Trophoblast cell (in vitro differentiated cells and primary cell): ENCODE measurements at regions not wholly inside any gene's neighbourhood (a gene's known extent, or its start where the extent isn't known, plus 50 kb on each side); places are given as distances from the start of the nearest gene placed in this dataset.

Experiments
- DNase-seq, 2 donors: peaks; one replicate each; pipeline ENCODE4 v3.0.0-alpha.2; 2016
- H2AFZ ChIP-seq: 2 replicates; pipeline ENCODE4 v1.6.1; 2013; ENCODE audit warnings: low read length, moderate library complexity, mild to moderate bottlenecking; ENCODE audit not compliant: insufficient read depth, poor library complexity
- H2AK5ac ChIP-seq: 2 replicates; pipeline ENCODE4 v1.6.1; 2013; ENCODE audit warnings: mild to moderate bottlenecking, low read length
- H2BK120ac ChIP-seq: 2 replicates; pipeline ENCODE4 v1.6.1; 2013; ENCODE audit warnings: low read length, mild to moderate bottlenecking, moderate library complexity; ENCODE audit not compliant: insufficient read depth, poor library complexity
- H2BK12ac ChIP-seq: 2 replicates; pipeline ENCODE4 v1.6.1; 2013; ENCODE audit warnings: mild to moderate bottlenecking, low read length, moderate library complexity
- H2BK5ac ChIP-seq: 2 replicates; pipeline ENCODE4 v1.6.1; 2013; ENCODE audit warnings: low read length, low read depth, moderate library complexity, mild to moderate bottlenecking; ENCODE audit not compliant: poor library complexity
- H3K14ac ChIP-seq: 2 replicates; pipeline ENCODE4 v1.6.1; 2013; ENCODE audit warnings: mild to moderate bottlenecking, low read length
- H3K18ac ChIP-seq: 2 replicates; pipeline ENCODE4 v1.6.1; 2013; ENCODE audit warnings: mild to moderate bottlenecking, low read length
- H3K23ac ChIP-seq: 2 replicates; pipeline ENCODE4 v1.6.1; 2013; ENCODE audit warnings: low read length
- H3K27ac ChIP-seq: 2 replicates; pipeline ENCODE4 v1.5.1; 2013; ENCODE audit warnings: low read depth, mild to moderate bottlenecking, inconsistent platforms, low read length, moderate library complexity
- H3K27me3 ChIP-seq: 2 replicates; pipeline ENCODE4 v1.6.1; 2013; ENCODE audit warnings: inconsistent platforms, mild to moderate bottlenecking, low read length, moderate library complexity; ENCODE audit not compliant: insufficient read depth
- H3K36me3 ChIP-seq, 2 experiments: 1 replicate in 1 of 2; 2 replicates in 1 of 2; pipeline ENCODE4 v1.6.1; 2013; ENCODE audit warnings: low read length in 2 of 2, mild to moderate bottlenecking in 2 of 2, moderate library complexity in 1 of 2; ENCODE audit not compliant: insufficient read depth in 2 of 2, control insufficient read depth in 1 of 2
- H3K4ac ChIP-seq: 2 replicates; pipeline ENCODE4 v1.6.1; 2013; ENCODE audit warnings: low read depth, mild to moderate bottlenecking, low read length, moderate library complexity
- H3K4me1 ChIP-seq, 2 experiments: 1 replicate in 1 of 2; 2 replicates in 1 of 2; pipeline ENCODE4 v1.6.1; 2013; ENCODE audit warnings: low read length in 2 of 2, mild to moderate bottlenecking in 2 of 2, moderate library complexity in 1 of 2; ENCODE audit not compliant: insufficient read depth in 2 of 2, control insufficient read depth in 1 of 2
- H3K4me2 ChIP-seq: 2 replicates; pipeline ENCODE4 v1.6.1; 2013; ENCODE audit warnings: inconsistent platforms, mild to moderate bottlenecking, low read length, moderate library complexity
- H3K4me3 ChIP-seq: 2 replicates; pipeline ENCODE4 v1.5.1; 2013; ENCODE audit warnings: mild to moderate bottlenecking, low read depth, low read length, inconsistent platforms
- H3K79me1 ChIP-seq: one replicate; pipeline ENCODE4 v1.6.1; 2013; ENCODE audit warnings: low read length
- H3K79me2 ChIP-seq: 2 replicates; pipeline ENCODE4 v1.6.1; 2013; ENCODE audit warnings: low read length, mild to moderate bottlenecking; ENCODE audit not compliant: control insufficient read depth, insufficient read depth, poor library complexity
- H3K9ac ChIP-seq: 2 replicates; pipeline ENCODE4 v1.6.1; 2013; ENCODE audit warnings: mild to moderate bottlenecking, low read length
- H3K9me3 ChIP-seq: 2 replicates; pipeline ENCODE4 v1.6.1; 2013; ENCODE audit warnings: low read depth, mild to moderate bottlenecking, control low read depth, inconsistent platforms, low read length; ENCODE audit not compliant: insufficient read depth
- H4K12ac ChIP-seq: 2 replicates; pipeline ENCODE4 v1.6.1; 2013; ENCODE audit warnings: low read depth, mild to moderate bottlenecking, low read length, moderate library complexity
- H4K8ac ChIP-seq: 2 replicates; pipeline ENCODE4 v1.6.1; 2013; ENCODE audit warnings: low read depth, mild to moderate bottlenecking, low read length, moderate library complexity
- H4K91ac ChIP-seq: one replicate; pipeline ENCODE4 v1.6.1; 2013; ENCODE audit warnings: low read depth, mild to moderate bottlenecking, low read length, moderate library complexity
- WGBS: extraction: QIAGEN DNeasy Blood & Tissue Kit; methylation state at CpG from one replicate; pipeline ENCODE4 v1.1.7; 2013; ENCODE audit warnings: missing lambda C conversion rate; ENCODE audit not compliant: insufficient read length, insufficient coverage; ENCODE audit errors: extremely low coverage; 5-methylcytosine and 5-hydroxymethylcytosine counted together

GRCh38 chr11:39462506-39462905, 1996.9 kb downstream of the LRRC4C start:
- Histone ChIP-seq H3K4me3 (no peak overlapping the region), H4K8ac (no peak overlapping the region), H3K79me2 (no peaks in the 10 kb centered on the region), H3K18ac (no peak overlapping the region), H4K91ac (no peak overlapping the region), H3K4ac (no peak overlapping the region), H3K4me1 (no peaks in the 10 kb centered on the region), H2AK5ac (no peak overlapping the region), H2BK12ac (no peak overlapping the region), H3K36me3 (no peaks in the 10 kb centered on the region), H2AFZ (no peak overlapping the region), H3K27me3 (no peaks in the 10 kb centered on the region), H2BK5ac (no peak overlapping the region), H3K27ac (no peak overlapping the region), H3K9me3 (no peaks in the 10 kb centered on the region), H3K4me2 (no peak overlapping the region), H3K14ac (no peak overlapping the region), H3K79me1 (no peaks in the 10 kb centered on the region), H4K12ac (no peak overlapping the region), H3K9ac (no peak overlapping the region), H3K23ac (no peak overlapping the region), H2BK120ac (no peak overlapping the region)
- DNase-seq = no peak
- no CpG with 5 or more reads among the region's 1 CpG for WGBS

GRCh38 chr11:39461066-39461465, 1998.4 kb downstream of the LRRC4C start:
- no peak overlapping the region for H3K18ac ChIP-seq
- H3K79me1 ChIP-seq = no peaks in the 10 kb centered on the region
- no peaks in the 10 kb centered on the region for H3K36me3 ChIP-seq
- H3K79me2 ChIP-seq = no peaks in the 10 kb centered on the region
- H3K9me3 ChIP-seq = no peaks in the 10 kb centered on the region
- H2BK120ac ChIP-seq = no peak overlapping the region
- DNase-seq = no peak
- no peak overlapping the region for H2BK12ac ChIP-seq
- no peaks in the 10 kb centered on the region for H3K4me1 ChIP-seq
- no peak overlapping the region for H3K9ac ChIP-seq
- WGBS = no CpG with 5 or more reads among the region's 1 CpG
- H3K4me2 ChIP-seq = no peak overlapping the region
- H2AK5ac ChIP-seq = no peak overlapping the region
- no peaks in the 10 kb centered on the region for H3K27me3 ChIP-seq
- no peak overlapping the region for H4K91ac ChIP-seq
- H3K23ac ChIP-seq = no peak overlapping the region
- no peak overlapping the region for H2AFZ ChIP-seq
- H4K12ac ChIP-seq = no peak overlapping the region
- H3K4ac ChIP-seq = no peak overlapping the region
- no peak overlapping the region for H3K4me3 ChIP-seq
- H4K8ac ChIP-seq = no peak overlapping the region
- H3K14ac ChIP-seq = no peak overlapping the region
- H2BK5ac ChIP-seq = no peak overlapping the region
- no peak overlapping the region for H3K27ac ChIP-seq

DNA sequence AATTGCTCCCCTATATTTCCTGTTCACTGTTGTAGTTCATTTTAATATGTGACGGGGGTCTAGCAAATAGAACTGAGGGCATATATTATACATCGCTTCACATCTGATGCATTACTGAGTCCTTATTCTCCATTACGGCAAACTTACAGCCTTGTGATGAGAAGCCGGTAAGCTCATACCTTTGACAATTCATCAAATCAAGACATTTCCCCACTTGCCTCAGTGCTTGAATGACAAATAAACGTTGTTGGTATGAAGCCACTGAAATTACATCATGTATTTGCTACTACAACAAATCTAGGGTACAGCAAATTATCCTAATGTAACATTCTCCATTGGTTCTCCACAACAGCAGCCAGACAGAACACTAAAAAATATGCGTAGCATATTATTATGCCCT, 1999.8 kb downstream of the LRRC4C start:
- no peaks in the 10 kb centered on the region for H3K79me2 ChIP-seq
- DNase-seq = no peak
- H3K4me2 ChIP-seq = no peak overlapping the region
- no peak overlapping the region for H4K8ac ChIP-seq
- H2BK120ac ChIP-seq = no peak overlapping the region
- no peak overlapping the region for H3K14ac ChIP-seq
- no peak overlapping the region for H3K23ac ChIP-seq
- H3K18ac ChIP-seq = no peak overlapping the region
- no peak overlapping the region for H3K9ac ChIP-seq
- no peak overlapping the region for H4K12ac ChIP-seq
- H3K4ac ChIP-seq = no peak overlapping the region
- H3K36me3 ChIP-seq = no peaks in the 10 kb centered on the region
- WGBS = no CpG with 5 or more reads among the region's 6 CpGs
- H4K91ac ChIP-seq = no peak overlapping the region
- no peaks in the 10 kb centered on the region for H3K9me3 ChIP-seq
- no peak overlapping the region for H3K4me3 ChIP-seq
- no peak overlapping the region for H3K27ac ChIP-seq
- no peaks in the 10 kb centered on the region for H3K79me1 ChIP-seq
- H2AK5ac ChIP-seq = no peak overlapping the region
- H3K4me1 ChIP-seq = no peaks in the 10 kb centered on the region
- H3K27me3 ChIP-seq = no peaks in the 10 kb centered on the region
- no peak overlapping the region for H2BK12ac ChIP-seq
- H2AFZ ChIP-seq = no peak overlapping the region
- no peak overlapping the region for H2BK5ac ChIP-seq

DNA sequence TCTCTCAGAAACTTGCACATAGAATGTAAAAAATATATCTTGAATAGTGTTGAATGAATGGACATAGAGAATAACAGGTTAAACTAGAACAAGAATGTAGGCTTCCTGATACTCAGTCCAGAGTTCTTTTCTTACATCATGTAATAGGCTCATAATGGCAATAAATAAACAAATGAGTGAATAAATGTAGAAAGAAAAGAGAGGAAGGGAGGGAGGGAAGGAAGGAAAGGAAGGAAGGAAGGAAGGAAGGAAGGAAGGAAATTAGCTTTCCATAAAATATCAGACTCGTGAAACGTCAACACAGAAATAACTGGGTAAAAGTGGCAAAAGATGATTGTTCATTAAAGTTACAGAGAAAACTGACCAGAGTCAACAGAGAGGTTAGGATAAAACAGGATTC, 2001.0 kb downstream of the LRRC4C start:
- no CpG with 5 or more reads among the region's 2 CpGs for WGBS
- no peak overlapping the region for H3K27ac ChIP-seq
- H3K9me3 ChIP-seq = no peaks in the 10 kb centered on the region
- no peak overlapping the region for H4K12ac ChIP-seq
- no peak overlapping the region for H4K8ac ChIP-seq
- H2BK120ac ChIP-seq = no peak overlapping the region
- no peak overlapping the region for H2AK5ac ChIP-seq
- no peaks in the 10 kb centered on the region for H3K36me3 ChIP-seq
- no peak for DNase-seq
- no peak overlapping the region for H2BK12ac ChIP-seq
- no peaks in the 10 kb centered on the region for H3K27me3 ChIP-seq
- no peaks in the 10 kb centered on the region for H3K79me1 ChIP-seq
- H4K91ac ChIP-seq = no peak overlapping the region
- no peak overlapping the region for H3K18ac ChIP-seq
- no peak overlapping the region for H2AFZ ChIP-seq
- H3K4me3 ChIP-seq = no peak overlapping the region
- H2BK5ac ChIP-seq = no peak overlapping the region
- H3K9ac ChIP-seq = no peak overlapping the region
- no peaks in the 10 kb centered on the region for H3K79me2 ChIP-seq
- no peak overlapping the region for H3K4ac ChIP-seq
- H3K4me2 ChIP-seq = no peak overlapping the region
- H3K14ac ChIP-seq = no peak overlapping the region
- H3K23ac ChIP-seq = no peak overlapping the region
- no peaks in the 10 kb centered on the region for H3K4me1 ChIP-seq
